DOHH2 (cell line): ENCODE measurements at regions not wholly inside any gene's neighbourhood (a gene's known extent, or its start where the extent isn't known, plus 50 kb on each side); places are given as distances from the start of the nearest gene placed in this dataset.
"Not testable (repeated sequence)": the region's sequence is repeated elsewhere in the genome, so short reads cannot be mapped to it uniquely, and the experiment has no call there.

ENCODE experiments used
- H3F3A ChIP-seq: fragments of 200-600 bp; sonication (generic), shearing (Covaris generic); 2 replicates; pipeline ENCODE4 v1.6.0; 2016; ENCODE audit warnings: antibody characterized with exemption, mild to moderate bottlenecking; ENCODE audit not compliant: control insufficient read depth, insufficient read depth
- H3K27ac ChIP-seq: fragments of 200-600 bp; sonication (generic); 2 replicates; pipeline ENCODE4 v1.5.1; 2014; ENCODE audit warnings: low read depth, mild to moderate bottlenecking, low read length, moderate library complexity
- H3K27me3 ChIP-seq: fragments of 200-600 bp; sonication (generic); 2 replicates; pipeline ENCODE4 v1.6.1; 2014; ENCODE audit warnings: mild to moderate bottlenecking, low read length, mixed read lengths; ENCODE audit not compliant: control insufficient read depth
- H3K36me3 ChIP-seq: fragments of 200-600 bp; sonication (generic); 2 replicates; pipeline ENCODE4 v1.6.1; 2014; ENCODE audit warnings: mild to moderate bottlenecking, low read length, moderate library complexity, mixed read lengths; ENCODE audit not compliant: control insufficient read depth
- H3K4me1 ChIP-seq: fragments of 200-600 bp; sonication (generic); 2 replicates; pipeline ENCODE4 v1.6.1; 2014; ENCODE audit warnings: mild to moderate bottlenecking, low read length, mixed read lengths; ENCODE audit not compliant: control insufficient read depth
- H3K4me2 ChIP-seq: fragments of 200-600 bp; sonication (generic); 2 replicates; pipeline ENCODE4 v1.6.0; 2014; ENCODE audit warnings: mild to moderate bottlenecking, low read length, moderate library complexity
- H3K4me3 ChIP-seq: fragments of 200-600 bp; sonication (generic); 2 replicates; pipeline ENCODE4 v1.5.1; 2014; ENCODE audit warnings: mild to moderate bottlenecking, low read length, mixed read lengths
- H3K79me2 ChIP-seq: fragments of 200-600 bp; sonication (generic); 2 replicates; pipeline ENCODE4 v1.6.1; 2014; ENCODE audit warnings: mild to moderate bottlenecking, low read length, mixed read lengths; ENCODE audit not compliant: control insufficient read depth
- H3K9me2 ChIP-seq: fragments of 200-600 bp; sonication (generic); replicated peaks from 2 replicates; pipeline ENCODE4 v1.6.1; 2014; ENCODE audit warnings: mild to moderate bottlenecking, low read length, mixed read lengths; ENCODE audit not compliant: control insufficient read depth
- H3K9me3 ChIP-seq: fragments of 200-600 bp; sonication (generic); 2 replicates; pipeline ENCODE4 v1.6.1; 2014; ENCODE audit warnings: antibody characterized with exemption, low read length, mixed read lengths; ENCODE audit not compliant: control insufficient read depth, insufficient read depth
- H4K20me1 ChIP-seq: fragments of 200-600 bp; sonication (generic); 2 replicates; pipeline ENCODE4 v1.6.0; 2014; ENCODE audit warnings: low read depth, mild to moderate bottlenecking, antibody characterized with exemption, low read length, moderate library complexity; ENCODE audit not compliant: control insufficient read depth, insufficient read depth
- EZH2phosphoT487 ChIP-seq: fragments of 200-600 bp; sonication (generic); IDR thresholded peaks from 2 replicates; pipeline ENCODE4 v1.6.1; 2017; ENCODE audit warnings: borderline replicate concordance, mild to moderate bottlenecking, antibody characterized with exemption, low read length, moderate library complexity, mixed read lengths
- TF ChIP-seq, protein P1 (sequence below): fragments of 200-600 bp; sonication (generic); IDR thresholded peaks from one replicate; pipeline ENCODE4 v1.5.1; 2014; ENCODE audit warnings: antibody characterized with exemption, mild to moderate bottlenecking, low read depth, low read length; ENCODE audit not compliant: poor library complexity, severe bottlenecking

DNA sequence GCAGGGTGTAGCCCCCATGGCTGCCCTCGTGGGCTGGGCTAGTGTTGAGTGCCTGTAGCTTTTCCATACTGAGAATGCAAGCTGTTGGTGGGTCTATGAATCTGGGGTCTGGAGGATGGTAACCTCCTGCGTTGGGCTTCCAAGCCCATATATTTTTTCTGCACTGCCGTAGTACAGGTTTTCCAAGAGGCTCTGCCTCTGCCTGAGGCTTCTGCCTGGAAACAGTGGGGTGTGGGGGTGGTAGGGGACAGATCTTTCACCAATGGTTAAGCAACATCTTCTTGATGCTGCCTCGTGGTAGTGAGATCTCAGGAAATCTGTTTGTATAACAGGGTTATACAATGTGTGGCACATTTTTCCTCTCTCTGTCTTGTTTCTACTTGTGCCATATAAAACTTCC, 189.0 kb upstream of the ZNF519 start:
- H3K4me1 ChIP-seq, H3K79me2 ChIP-seq, H3K9me3 ChIP-seq, H3F3A ChIP-seq, H3K27me3 ChIP-seq, H3K4me2 ChIP-seq, H3K27ac ChIP-seq, H3K36me3 ChIP-seq, H4K20me1 ChIP-seq, H3K4me3 ChIP-seq, H3K9me2 ChIP-seq: not testable (repeated sequence)

DNA sequence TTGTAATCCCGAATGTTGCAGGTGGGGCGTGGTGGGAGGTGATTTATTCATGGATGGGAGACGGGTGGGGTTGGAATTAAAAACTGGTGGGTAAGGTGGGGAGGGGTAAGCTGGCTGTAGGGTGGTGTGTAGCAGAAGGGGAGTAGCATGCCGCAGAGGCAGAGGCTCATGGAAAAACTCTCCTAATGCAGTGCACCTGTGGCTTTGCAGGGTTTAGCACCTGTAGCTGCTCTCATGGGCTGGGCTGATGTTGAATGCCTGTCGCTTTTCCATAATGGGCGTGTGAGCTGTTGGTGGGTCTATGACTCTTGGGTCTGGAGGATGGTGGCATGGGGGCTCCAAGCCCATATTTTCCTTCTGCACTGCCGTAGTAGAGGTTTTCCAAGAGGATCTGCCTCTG, 169.0 kb upstream of the ZNF519 start:
- not testable (repeated sequence) for H3K79me2 ChIP-seq, H4K20me1 ChIP-seq, H3K27ac ChIP-seq, H3F3A ChIP-seq, H3K4me3 ChIP-seq, H3K9me3 ChIP-seq, H3K9me2 ChIP-seq, H3K36me3 ChIP-seq, H3K4me2 ChIP-seq, H3K27me3 ChIP-seq, H3K4me1 ChIP-seq

DNA sequence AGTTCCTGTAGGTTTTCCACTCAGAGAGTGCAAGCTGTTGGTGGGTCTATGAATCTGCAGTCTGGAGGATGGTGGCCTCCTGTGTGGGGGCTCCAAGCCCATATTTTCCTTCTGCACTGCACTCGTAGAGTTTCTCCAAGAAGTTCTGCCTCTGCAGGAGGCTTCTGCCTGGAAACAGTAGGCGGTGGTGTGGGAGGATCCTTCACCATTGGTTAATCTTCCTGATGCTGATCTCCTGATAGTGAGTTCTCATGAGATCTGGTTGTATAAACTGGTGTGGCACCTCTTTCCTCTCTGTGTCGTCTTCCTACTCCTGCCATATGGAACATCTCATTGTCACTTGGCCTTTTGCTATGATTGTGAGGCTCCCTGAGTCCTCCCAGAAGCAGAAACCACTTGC, 162.8 kb upstream of the ZNF519 start:
- H3K4me1 ChIP-seq, H3K9me3 ChIP-seq, H3K4me3 ChIP-seq, H3K4me2 ChIP-seq, H3K36me3 ChIP-seq, H3K27me3 ChIP-seq, H3F3A ChIP-seq, H4K20me1 ChIP-seq, H3K27ac ChIP-seq, H3K9me2 ChIP-seq, H3K79me2 ChIP-seq: not testable (repeated sequence)

DNA sequence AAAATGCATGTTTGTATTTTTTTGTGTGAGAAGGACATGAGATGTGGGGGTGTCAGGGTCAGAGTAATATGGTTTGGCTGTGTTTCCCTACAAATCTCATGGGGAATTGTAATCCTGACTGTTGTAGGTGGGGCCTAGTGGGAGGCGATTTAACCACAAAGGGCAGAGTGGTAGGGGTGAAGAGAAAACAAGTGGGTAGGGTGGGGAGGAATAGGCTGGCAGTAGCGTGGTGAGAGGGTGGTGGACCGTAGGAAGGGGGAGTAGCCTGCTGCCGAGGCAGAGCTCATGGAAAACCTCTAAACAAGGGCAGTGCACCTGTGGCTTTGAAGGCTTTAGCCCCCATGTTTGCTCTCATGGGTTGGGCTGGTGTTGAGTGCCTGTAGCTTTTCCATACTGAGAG, 152.8 kb upstream of the ZNF519 start:
- TF ChIP-seq, protein P1, sequence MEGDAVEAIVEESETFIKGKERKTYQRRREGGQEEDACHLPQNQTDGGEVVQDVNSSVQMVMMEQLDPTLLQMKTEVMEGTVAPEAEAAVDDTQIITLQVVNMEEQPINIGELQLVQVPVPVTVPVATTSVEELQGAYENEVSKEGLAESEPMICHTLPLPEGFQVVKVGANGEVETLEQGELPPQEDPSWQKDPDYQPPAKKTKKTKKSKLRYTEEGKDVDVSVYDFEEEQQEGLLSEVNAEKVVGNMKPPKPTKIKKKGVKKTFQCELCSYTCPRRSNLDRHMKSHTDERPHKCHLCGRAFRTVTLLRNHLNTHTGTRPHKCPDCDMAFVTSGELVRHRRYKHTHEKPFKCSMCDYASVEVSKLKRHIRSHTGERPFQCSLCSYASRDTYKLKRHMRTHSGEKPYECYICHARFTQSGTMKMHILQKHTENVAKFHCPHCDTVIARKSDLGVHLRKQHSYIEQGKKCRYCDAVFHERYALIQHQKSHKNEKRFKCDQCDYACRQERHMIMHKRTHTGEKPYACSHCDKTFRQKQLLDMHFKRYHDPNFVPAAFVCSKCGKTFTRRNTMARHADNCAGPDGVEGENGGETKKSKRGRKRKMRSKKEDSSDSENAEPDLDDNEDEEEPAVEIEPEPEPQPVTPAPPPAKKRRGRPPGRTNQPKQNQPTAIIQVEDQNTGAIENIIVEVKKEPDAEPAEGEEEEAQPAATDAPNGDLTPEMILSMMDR = no peak
- TF ChIP-seq EZH2phosphoT487 = no peak
- H3K27me3 ChIP-seq = no peaks in the 10 kb centered on the region
- H3K79me2 ChIP-seq = no peaks in the 10 kb centered on the region
- H3F3A ChIP-seq = no peaks in the 10 kb centered on the region
- H3K27ac ChIP-seq = no peak overlapping the region
- H3K4me3 ChIP-seq = no peak overlapping the region
- H4K20me1 ChIP-seq = no peaks in the 10 kb centered on the region
- H3K9me2 ChIP-seq = no peaks in the 10 kb centered on the region
- no peaks in the 10 kb centered on the region for H3K9me3 ChIP-seq
- no peaks in the 10 kb centered on the region for H3K36me3 ChIP-seq
- no peak overlapping the region for H3K4me2 ChIP-seq
- no peaks in the 10 kb centered on the region for H3K4me1 ChIP-seq

DNA sequence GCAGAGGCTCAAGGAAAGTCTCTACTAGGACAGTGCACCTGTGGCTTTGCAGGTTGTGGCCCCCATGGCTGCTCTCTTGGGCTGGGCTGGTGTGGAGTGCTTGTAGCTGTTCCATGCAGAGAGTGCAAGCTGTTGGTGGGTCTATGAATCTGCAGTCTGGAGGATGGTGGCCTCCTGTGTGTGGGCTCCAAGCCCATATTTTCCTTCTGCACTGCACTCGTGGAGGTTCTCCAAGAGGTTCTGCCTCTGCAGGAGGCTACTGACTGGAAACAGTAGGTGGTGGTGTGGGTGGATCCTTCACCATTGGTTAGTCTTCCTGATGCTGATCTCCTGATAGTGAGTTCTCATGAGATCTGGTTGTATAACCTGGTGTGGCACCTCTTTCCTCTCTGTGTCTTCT, 143.2 kb upstream of the ZNF519 start:
- H4K20me1 ChIP-seq, H3K4me2 ChIP-seq, H3K27ac ChIP-seq, H3K9me3 ChIP-seq, H3K27me3 ChIP-seq, H3K4me1 ChIP-seq, H3K4me3 ChIP-seq, H3K79me2 ChIP-seq, H3K36me3 ChIP-seq, H3K9me2 ChIP-seq, H3F3A ChIP-seq: not testable (repeated sequence)

DNA sequence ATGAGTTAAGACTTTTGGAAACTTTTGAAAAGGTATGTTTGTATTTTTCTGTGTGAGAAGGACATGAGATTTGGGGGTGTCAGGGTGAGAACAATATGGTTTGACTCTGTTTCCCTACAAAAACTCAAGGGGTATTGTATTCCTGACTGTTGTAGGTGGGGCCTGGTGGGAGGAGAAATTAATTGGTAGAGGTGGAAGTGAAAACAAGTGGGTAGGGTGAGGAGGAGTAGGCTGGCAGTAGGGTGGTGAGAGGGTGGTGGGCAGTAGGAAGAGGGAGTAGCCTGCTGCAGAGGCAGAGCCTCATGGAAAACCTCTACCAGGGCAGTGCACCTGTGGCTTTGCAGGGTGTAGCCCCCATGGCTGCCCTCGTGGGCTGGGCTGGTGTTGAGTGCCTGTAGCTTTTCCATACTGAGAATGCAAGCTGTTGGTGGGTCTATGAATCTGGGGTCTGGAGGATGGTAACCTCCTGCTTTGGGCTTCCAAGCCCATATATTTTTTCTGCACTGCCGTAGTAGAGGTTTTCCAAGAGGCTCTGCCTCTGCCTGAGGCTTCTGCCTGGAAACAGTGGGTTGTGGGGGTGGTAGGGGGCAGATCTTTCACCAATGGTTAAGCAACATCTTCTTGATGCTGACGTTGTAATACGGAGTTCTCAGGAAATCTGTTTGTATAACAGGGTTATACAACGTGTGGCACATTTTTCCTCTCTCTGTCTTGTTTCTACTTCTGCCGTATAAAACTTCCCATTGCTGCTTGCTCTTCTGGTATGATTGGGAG, 133.6 kb upstream of the ZNF519 start:
- H3K4me2 ChIP-seq, H3K4me1 ChIP-seq, H3K27ac ChIP-seq, H3K4me3 ChIP-seq, H3K36me3 ChIP-seq, H3F3A ChIP-seq, H3K9me3 ChIP-seq, H3K27me3 ChIP-seq, H4K20me1 ChIP-seq, H3K79me2 ChIP-seq, H3K9me2 ChIP-seq: not testable (repeated sequence)

DNA sequence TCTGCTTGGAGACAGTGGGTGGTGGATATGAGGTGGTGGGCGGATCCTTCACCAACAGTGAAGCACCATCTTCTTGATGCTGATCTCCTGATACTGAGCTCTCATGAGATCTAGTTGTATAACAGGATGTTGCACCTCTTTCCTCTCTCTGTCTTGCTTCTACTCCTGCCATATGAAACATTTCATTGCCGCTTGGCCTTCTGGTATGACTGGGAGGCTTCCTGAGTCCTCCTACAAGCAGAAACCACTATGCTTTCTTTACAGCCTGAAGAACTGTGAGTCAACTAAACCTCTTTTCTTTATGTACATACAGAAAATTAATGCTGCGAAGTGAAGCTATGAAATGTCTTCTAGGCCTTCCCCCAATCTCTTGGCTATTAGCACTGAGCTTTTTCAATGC, 130.6 kb upstream of the ZNF519 start:
- H3K4me2 ChIP-seq, H3K4me3 ChIP-seq, H3K9me3 ChIP-seq, H3K79me2 ChIP-seq, H4K20me1 ChIP-seq, H3K4me1 ChIP-seq, H3F3A ChIP-seq, H3K9me2 ChIP-seq, H3K36me3 ChIP-seq, H3K27me3 ChIP-seq, H3K27ac ChIP-seq: not testable (repeated sequence)
